ENCODE measurements at regions not wholly inside any gene's neighbourhood (a gene's known extent, or its start where the extent isn't known, plus 50 kb on each side); places are given as distances from the start of the nearest gene placed in this dataset.

DNA sequence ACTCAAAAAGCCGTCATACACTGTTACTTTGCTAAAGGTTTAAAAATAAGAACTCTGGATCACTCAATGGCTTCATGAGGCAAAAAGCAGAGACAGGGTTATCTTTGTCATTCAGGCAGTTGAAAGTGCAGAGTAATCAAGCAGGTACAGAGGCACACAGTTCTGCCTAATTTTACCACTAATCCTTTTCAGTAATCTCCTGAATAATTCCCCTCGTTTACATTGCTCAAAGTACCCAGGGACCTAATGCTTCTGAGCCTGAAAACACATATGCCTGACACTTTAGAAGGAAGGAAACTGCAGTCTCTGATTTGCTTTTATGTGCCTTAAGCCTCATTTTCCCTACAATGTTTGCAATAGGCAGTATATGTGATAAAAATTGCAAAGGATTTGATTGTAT is 71.4 kb upstream of the TRAM1L1 start:
- TF ChIP-seq, protein P1, sequence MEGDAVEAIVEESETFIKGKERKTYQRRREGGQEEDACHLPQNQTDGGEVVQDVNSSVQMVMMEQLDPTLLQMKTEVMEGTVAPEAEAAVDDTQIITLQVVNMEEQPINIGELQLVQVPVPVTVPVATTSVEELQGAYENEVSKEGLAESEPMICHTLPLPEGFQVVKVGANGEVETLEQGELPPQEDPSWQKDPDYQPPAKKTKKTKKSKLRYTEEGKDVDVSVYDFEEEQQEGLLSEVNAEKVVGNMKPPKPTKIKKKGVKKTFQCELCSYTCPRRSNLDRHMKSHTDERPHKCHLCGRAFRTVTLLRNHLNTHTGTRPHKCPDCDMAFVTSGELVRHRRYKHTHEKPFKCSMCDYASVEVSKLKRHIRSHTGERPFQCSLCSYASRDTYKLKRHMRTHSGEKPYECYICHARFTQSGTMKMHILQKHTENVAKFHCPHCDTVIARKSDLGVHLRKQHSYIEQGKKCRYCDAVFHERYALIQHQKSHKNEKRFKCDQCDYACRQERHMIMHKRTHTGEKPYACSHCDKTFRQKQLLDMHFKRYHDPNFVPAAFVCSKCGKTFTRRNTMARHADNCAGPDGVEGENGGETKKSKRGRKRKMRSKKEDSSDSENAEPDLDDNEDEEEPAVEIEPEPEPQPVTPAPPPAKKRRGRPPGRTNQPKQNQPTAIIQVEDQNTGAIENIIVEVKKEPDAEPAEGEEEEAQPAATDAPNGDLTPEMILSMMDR (IDR thresholded peaks at IDR 0.05), result no peak
- TF ChIP-seq POLR2A (IDR thresholded peaks at IDR 0.05), result no peak

Measured in lower leg skin (tissue), 3 donors.